Motor neuron (in vitro differentiated cells): ENCODE measurements at regions not wholly inside any gene's neighbourhood (a gene's known extent, or its start where the extent isn't known, plus 50 kb on each side); places are given as distances from the start of the nearest gene placed in this dataset.

ENCODE experiments used
- ATAC-seq, 8 experiments: fragments of 200-7000 bp; cut with Tn5 transposase; replicated peaks in 6 of 8; 2 replicates each; pipeline ENCODE4 v1.8.0; 2021; ENCODE audit warnings: mild to moderate bottlenecking in 8 of 8, moderate library complexity in 8 of 8
- H3K27ac ChIP-seq, 2 donors: fragments of 250-450 bp; sonication (Bioruptor Pico); 2 replicates each; pipeline ENCODE4 v1.9.0; 2021; ENCODE audit warnings: antibody characterized with exemption in 2 of 2, mild to moderate bottlenecking in 2 of 2, moderate library complexity in 1 of 2
- H3K4me1 ChIP-seq, 2 donors: fragments of 250-450 bp; sonication (Bioruptor Pico); replicated peaks in 1 of 2; 2 replicates each; pipeline ENCODE4 v1.6.1; 2021; ENCODE audit warnings: antibody characterized with exemption in 2 of 2, mild to moderate bottlenecking in 2 of 2, moderate library complexity in 1 of 2
- H3K4me3 ChIP-seq, 5 donors: fragments of 250-450 bp; sonication (Bioruptor Pico); 2 replicates each; pipeline ENCODE4 v1.9.0; 2021; ENCODE audit warnings: antibody characterized with exemption in 5 of 5, mild to moderate bottlenecking in 5 of 5, moderate library complexity in 4 of 5
- WGBS, 10 experiments: fragments of 450-650 bp; shearing (Covaris generic); methylation state at CpG; one replicate each; pipeline ENCODE4 v1.0.0; 2022; 5-methylcytosine and 5-hydroxymethylcytosine counted together
- in situ Hi-C, 9 experiments: fragments of 400-800 bp; cut with MboI; loops; one replicate each; pipeline ENCODE4 v1.15.0; 2021; ENCODE audit warnings: low sequenced_read_pairs in 9 of 9, low pct_unique_long_range_greater_than_20kb in 2 of 9; ENCODE audit not compliant: unreplicated experiment in 9 of 9

DNA sequence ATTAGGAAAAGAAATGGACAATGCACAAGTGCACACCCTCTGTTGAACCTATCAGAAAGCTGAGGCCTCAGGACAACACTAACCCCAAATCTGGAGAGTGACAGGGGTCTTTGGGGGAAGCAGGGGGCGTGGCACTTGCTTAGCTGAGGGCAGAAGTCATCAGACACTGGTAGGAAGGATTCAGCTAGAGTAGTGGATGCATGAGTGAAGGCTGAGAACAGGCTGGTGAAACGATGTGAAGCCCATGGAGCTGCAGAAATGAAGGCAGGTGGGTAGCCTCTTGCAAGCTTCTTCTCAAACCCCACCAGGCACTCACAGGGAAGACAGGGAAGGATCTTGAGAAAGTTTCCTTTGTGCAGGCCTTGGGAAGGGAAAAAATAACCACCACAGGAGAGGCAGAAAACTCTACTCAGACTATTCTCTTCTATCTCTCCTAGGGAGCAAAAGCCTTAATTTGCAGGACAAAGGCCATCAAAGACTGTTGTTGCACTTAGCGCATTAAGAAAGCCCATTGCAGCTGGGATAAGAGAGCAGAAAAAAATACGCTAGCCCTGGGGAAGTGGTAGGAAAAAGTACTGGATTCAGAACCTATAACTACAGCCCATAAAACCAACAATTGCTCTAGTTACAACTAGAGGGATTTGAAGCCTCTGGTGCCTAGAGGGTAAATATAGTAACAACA is 193.3 kb upstream of the ZNF536 start:
- in situ Hi-C loops: no loop called here
- 13 to 80% (median 43%) methylated on average over 1 to 4 of the region's 4 CpGs; no CpG with 5 or more reads in 1 of the 10 experiments for WGBS, 10 experiments
- no peak for ATAC-seq
- peaks cover 4 to 8% of the 10 kb centered on the region in 2 donors for H3K4me1 ChIP-seq
- no peak overlapping the region for H3K27ac ChIP-seq
- H3K4me3 ChIP-seq: no peak overlapping the region

DNA sequence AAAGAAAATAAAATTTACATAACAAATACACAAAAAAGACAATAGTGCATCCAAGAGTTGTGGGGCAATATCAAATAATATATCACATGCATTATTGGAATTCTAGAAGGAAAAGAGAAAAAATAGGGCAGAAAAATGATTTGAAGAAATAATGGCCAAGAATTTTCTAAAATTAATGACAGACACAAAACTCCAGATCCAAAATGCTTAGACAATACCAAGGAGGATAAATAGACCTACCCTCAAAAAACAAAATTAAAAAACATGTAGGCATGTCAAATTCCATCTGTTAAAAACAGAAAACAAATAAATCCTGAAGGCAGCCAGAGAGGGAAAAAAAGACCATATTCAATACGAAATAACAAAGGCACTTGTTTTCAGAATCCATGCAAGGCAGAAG is 191.5 kb upstream of the ZNF536 start:
- Histone ChIP-seq H3K4me3 (no peak overlapping the region), H3K27ac (no peak overlapping the region), H3K4me1 (peaks cover 0 to 5% of the 10 kb centered on the region in 2 donors)
- ATAC-seq: no peak
- in situ Hi-C loops: no loop called here
- 0 to 91% (median 63%) methylated on average over 1 of the region's 1 CpG; no CpG with 5 or more reads in 1 of the 10 experiments for WGBS, 10 experiments

DNA sequence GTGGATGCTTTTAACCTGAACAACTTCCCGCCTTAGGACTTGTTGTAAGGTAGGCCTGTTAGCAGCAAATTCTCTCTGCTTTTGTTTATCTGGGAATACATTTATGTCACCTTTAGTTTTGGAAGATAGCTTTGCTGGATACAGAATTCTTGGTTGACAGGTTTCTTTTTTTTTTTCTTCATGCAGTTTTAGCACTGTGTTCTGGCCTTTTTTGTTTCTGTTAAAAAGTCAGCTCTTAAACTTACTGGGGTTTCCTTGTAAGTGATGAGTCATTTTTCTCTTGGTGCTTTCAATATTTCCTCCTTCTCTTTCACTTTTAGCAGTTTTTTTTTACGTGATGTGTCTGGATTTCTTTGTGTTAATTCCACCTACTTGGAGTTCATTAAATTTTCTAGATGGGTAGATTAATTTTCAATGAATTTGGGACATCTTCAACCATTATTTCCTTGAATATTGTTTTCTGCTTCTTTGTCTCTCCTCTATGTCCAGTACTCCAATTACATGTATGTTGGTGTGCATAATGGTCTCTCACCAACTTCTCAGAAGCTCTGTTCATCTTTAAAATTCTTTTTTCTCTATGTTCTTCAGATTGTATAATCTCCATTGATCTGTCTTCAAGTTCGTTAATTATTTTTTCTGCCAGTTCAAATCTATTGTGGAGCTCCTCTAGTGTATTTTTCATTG is 188.2 kb upstream of the ZNF536 start:
- no peak overlapping the region for H3K4me3 ChIP-seq
- in situ Hi-C loops: no loop called here
- 17 to 89% (median 50%) methylated on average over 1 to 3 of the region's 3 CpGs for WGBS, 10 experiments
- ATAC-seq: no peak
- H3K27ac ChIP-seq: no peak overlapping the region
- no peaks in the 10 kb centered on the region for H3K4me1 ChIP-seq

DNA sequence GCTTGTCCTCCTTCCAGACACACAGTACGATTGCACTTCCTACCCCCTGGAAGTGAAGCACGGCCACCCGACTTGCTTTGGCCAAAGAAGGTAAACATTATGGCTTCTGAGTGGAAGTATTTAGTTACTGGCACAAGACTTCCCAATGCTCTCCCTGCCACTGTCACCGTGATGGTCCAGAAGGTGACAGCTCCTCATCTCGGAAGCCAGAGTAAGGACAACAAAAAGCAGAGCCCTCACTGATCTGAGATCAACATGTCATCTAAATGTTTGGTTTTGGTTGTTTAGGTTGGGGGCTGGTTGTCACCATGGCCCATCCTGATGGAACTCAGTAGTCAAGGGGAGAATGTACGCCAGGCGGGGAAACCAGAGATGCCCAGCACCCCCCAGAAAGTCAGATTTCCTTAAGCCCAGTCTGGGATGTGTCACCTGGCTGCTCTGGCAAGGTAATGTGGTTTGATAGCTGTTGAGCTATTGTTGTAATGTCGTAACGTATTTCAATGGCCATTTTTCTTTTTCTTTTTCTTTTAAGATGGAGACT is 170.1 kb upstream of the ZNF536 start:
- Histone ChIP-seq H3K4me1 (no peaks in the 10 kb centered on the region), H3K4me3 (no peak overlapping the region), H3K27ac (no peak overlapping the region)
- no peak for ATAC-seq
- WGBS, 10 experiments: 48 to 100% (median 74%) methylated on average over 1 to 8 of the region's 9 CpGs; no CpG with 5 or more reads in 3 of the 10 experiments
- in situ Hi-C loops: loop anchor here in 2 of 9 experiments (25.0 kb wide), 1 partner anchor 435 kb away; no protein-coding TSS in a partner anchor

DNA sequence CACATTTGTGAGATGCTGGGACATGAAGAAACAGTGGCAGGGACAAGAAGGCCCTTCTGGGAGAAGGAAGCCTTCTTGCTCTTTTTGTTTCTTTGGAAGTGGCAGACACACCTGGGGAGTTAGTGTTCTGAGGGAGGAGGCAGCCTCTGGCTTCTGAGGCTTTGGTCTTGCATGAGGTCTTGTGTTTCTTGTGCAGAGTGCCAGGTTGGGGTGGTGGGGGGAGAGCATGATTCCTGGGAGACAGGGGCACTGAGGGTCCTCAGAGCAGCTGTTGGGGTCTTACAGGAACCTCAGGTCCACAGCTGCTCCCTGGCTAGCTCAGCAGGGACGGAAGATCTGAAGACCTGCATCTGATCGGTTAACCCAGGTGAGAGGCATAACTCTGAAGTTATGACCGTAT is 167.5 kb upstream of the ZNF536 start:
- ATAC-seq: no peak
- H3K27ac ChIP-seq: no peak overlapping the region
- in situ Hi-C loops: loop anchor here in 2 of 9 experiments (25.0 kb wide), 1 partner anchor 433 kb away; no protein-coding TSS in a partner anchor
- 80 to 100% (median 83%) methylated on average over 1 to 3 of the region's 3 CpGs; no CpG with 5 or more reads in 6 of the 10 experiments for WGBS, 10 experiments
- no peak overlapping the region for H3K4me3 ChIP-seq
- no peaks in the 10 kb centered on the region for H3K4me1 ChIP-seq

DNA sequence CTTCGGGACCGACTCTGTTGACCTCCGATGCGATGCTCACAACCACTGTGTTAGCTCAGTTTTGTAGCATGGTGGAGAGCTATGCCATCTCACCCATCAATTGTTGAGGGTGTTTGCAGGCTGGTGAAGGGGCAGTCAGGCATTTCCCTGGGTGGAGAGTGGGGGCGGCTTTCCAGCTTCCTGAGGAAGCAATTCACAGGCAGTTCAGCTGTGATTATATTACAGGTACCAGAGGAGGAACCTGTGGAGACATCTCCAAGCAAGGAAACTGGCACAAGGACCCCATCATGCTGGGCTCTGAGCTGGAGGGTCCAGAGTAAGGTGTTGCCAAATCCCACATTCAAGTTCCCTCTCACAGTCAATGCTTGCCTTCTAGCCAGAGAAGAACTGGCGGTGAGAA is 166.0 kb upstream of the ZNF536 start:
- WGBS, 10 experiments: 33 to 97% (median 89%) methylated on average over 1 to 6 of the region's 6 CpGs; no CpG with 5 or more reads in 4 of the 10 experiments
- in situ Hi-C loops: loop anchor here in 2 of 9 experiments (25.0 kb wide), 1 partner anchor 431 kb away; no protein-coding TSS in a partner anchor

DNA sequence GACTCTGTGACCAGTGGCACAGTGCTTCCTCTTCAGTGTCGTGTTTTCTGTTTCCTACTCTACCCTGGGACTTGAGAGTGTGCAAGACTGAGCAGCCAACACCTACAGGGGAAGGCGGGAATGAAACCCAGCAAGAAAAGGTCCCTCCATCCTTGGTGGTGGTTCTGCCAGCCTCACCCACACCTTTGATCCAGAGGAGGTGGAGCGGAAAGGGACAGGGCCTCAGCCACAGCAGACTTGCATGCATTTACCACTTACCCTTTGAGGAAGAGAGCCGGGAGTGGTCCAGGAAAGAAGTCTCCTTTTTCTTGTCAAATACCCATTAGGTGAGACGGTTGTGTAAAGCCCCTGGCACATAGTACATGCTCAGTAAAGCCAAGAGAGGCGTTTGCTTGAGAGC is 164.8 kb upstream of the ZNF536 start:
- no peaks in the 10 kb centered on the region for H3K4me1 ChIP-seq
- no peak overlapping the region for H3K4me3 ChIP-seq
- no peak for ATAC-seq
- WGBS, 10 experiments: 50 to 90% (median 58%) methylated on average over 1 to 4 of the region's 6 CpGs; no CpG with 5 or more reads in 5 of the 10 experiments
- no peak overlapping the region for H3K27ac ChIP-seq
- in situ Hi-C loops: loop anchor here in 2 of 9 experiments (25.0 kb wide), 1 partner anchor 430 kb away; no protein-coding TSS in a partner anchor

More for the DNA sequence above, 166.0 kb upstream of the ZNF536 start:
- ATAC-seq: no peak
- no peak overlapping the region for H3K4me3 ChIP-seq
- no peak overlapping the region for H3K27ac ChIP-seq
- H3K4me1 ChIP-seq: no peaks in the 10 kb centered on the region

DNA sequence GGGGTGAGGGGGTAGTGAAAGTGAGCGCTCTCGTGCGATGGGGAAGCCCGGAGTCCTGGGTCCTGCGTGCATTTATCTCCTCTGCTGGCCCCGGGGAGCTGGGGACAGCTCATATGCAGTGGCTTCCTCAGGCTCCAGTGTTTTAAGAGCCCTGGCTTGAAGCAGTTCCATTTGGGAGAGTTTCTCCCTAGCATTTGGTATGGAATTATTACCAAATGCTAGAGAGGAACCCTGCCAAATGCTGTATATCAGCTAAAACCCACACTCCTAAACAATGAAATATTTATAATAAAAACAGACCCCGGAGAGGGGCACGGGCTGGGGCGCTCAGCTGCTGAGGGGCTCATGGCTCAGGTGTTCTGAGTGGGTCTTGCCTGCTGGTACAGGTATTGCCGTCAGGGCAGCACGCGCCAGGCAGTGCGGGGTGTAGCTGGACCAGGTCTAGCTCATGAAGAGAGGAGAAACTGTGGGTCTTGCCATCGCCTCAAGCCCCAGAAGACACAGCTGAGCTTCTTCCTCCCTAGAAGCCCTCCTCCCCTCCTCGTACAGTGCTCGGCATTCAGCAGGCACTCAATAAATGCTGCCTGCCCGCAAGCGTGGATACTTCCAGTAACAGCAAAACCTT is 163.6 kb upstream of the ZNF536 start:
- WGBS, 10 experiments: 18 to 100% (median 90%) methylated on average over 1 to 10 of the region's 18 CpGs; no CpG with 5 or more reads in 2 of the 10 experiments
- in situ Hi-C loops: loop anchor here in 2 of 9 experiments (25.0 kb wide), 1 partner anchor 429 kb away; no protein-coding TSS in a partner anchor
- no peak overlapping the region for H3K4me3 ChIP-seq
- no peak for ATAC-seq
- H3K4me1 ChIP-seq: no peaks in the 10 kb centered on the region
- H3K27ac ChIP-seq: no peak overlapping the region

DNA sequence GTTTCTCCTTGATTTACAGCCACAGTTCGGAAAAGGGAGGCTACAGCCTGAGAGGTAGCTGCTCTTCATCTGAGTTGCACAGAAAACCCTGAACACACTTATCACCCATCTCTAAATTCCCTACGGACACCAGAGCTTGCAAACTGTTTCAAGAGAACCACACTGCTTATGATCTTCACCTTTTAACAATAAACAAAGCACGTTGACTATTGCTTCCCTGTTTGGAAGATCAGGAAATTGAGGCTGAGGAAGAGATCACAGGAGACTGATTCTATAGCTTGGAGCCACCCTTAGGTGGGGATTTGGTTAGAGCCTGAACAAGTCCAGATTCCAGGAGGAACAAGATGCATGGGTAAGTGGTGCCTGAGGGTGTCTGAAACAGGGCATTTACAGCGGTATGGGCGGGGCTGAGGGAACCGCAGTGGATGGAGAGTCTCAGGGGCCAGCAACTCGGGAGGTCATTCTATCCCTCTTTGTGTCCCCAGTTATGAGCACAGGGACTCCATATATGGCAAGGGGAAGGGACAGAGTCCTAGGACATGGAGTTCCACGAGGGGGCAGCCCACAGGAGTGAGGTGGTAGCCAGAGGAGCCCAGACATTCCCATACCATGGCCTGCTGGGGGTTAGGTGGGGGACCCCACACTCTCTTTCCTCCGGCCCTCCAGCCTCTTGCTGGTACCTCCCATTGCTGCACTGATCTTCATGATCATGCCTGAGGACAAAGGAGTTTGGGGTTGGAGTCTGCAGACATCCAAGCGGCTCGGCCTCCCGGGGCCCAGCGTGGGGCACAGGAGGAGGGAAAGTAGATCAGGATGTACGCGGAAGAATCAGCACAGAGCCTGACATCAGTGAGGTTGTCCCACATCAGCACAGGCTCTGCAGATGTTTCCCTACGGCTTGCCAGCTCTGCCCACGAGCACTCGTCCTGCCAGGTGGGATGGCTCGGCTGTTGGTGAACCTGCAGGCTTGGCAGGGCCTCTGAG is 162.3 kb upstream of the ZNF536 start:
- in situ Hi-C loops: loop anchor here in 2 of 9 experiments (25.0 kb wide), 1 partner anchor 427 kb away; no protein-coding TSS in a partner anchor
- WGBS, 10 experiments: 26 to 83% (median 79%) methylated on average over 3 to 12 of the region's 19 CpGs; no CpG with 5 or more reads in 3 of the 10 experiments
- H3K27ac ChIP-seq: no peak overlapping the region
- ATAC-seq: peak in 1 of 8 experiments; percentile 59
- no peak overlapping the region for H3K4me3 ChIP-seq
- no peaks in the 10 kb centered on the region for H3K4me1 ChIP-seq

DNA sequence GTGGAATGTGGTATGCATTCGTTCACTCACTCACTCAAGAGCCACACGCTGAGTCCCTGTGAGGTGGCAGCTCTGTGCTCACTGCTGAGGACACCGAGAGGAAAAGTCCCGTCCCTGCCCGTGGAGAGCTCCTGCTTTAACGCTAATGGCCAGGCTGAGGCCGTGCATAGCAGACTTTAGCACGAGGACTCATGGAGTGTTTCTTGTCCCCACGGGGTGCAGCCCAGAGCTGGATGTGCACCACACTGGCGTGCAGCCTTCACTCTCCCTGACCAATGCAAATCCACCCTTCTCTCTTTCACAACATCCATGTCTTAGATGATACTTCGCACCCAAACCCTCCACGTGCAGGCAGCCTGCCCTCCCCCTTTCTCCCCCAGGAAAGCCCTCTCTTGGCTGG is 159.6 kb upstream of the ZNF536 start:
- in situ Hi-C loops: loop anchor here in 2 of 9 experiments (25.0 kb wide), 1 partner anchor 425 kb away; no protein-coding TSS in a partner anchor
- Histone ChIP-seq H3K4me3 (no peak overlapping the region), H3K27ac (no peak overlapping the region), H3K4me1 (no peaks in the 10 kb centered on the region)
- peak in 2 of 8 experiments; percentile 29 to 38 for ATAC-seq
- WGBS, 10 experiments: 56 to 100% (median 70%) methylated on average over 2 to 7 of the region's 12 CpGs; no CpG with 5 or more reads in 1 of the 10 experiments

DNA sequence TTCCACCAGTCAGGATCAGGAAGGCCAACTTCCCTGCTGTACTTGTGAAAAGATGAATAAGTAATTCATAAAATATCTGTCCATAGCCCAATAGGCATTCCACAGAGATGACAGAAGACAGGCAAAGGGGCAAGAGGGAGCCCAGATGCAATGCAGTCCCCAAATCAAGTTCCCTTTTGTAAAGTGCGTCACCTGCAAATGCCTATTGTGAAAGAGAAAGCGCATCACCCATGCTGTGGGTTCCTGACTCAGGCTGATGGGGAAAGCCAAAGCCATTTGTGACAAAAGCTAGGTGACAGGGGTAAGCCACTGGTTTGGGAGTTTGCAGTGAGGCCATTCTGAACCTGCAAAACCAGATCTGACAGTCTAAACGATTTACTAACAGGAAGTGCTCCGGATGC is 157.5 kb upstream of the ZNF536 start:
- in situ Hi-C loops: loop anchor here in 2 of 9 experiments (25.0 kb wide), 1 partner anchor 423 kb away; no protein-coding TSS in a partner anchor
- no peaks in the 10 kb centered on the region for H3K4me1 ChIP-seq
- 0 to 87% (median 33%) methylated on average over 1 to 3 of the region's 4 CpGs; no CpG with 5 or more reads in 3 of the 10 experiments for WGBS, 10 experiments
- H3K4me3 ChIP-seq: no peak overlapping the region
- no peak overlapping the region for H3K27ac ChIP-seq
- ATAC-seq: no peak
